IPS-20b (cell line): ENCODE measurements at regions not wholly inside any gene's neighbourhood (a gene's known extent, or its start where the extent isn't known, plus 50 kb on each side); places are given as distances from the start of the nearest gene placed in this dataset.

ENCODE experiments used
- H3K27ac ChIP-seq: one replicate; pipeline ENCODE4 v1.5.1; 2013; ENCODE audit warnings: low read length
- H3K27me3 ChIP-seq: 2 replicates; pipeline ENCODE4 v1.6.1; 2013; ENCODE audit warnings: mild to moderate bottlenecking, low read length, inconsistent platforms; ENCODE audit not compliant: insufficient read depth
- H3K36me3 ChIP-seq: 2 replicates; pipeline ENCODE4 v1.6.1; 2013; ENCODE audit warnings: low read depth, mild to moderate bottlenecking, inconsistent platforms, low read length, moderate library complexity; ENCODE audit not compliant: insufficient read depth
- H3K4me1 ChIP-seq: 2 replicates; pipeline ENCODE4 v1.6.1; 2013; ENCODE audit warnings: mild to moderate bottlenecking, control low read depth, inconsistent platforms, low read length, moderate library complexity; ENCODE audit not compliant: insufficient read depth
- H3K4me3 ChIP-seq: 2 replicates; pipeline ENCODE4 v1.5.1; 2013; ENCODE audit warnings: mild to moderate bottlenecking, low read length, inconsistent platforms
- H3K9ac ChIP-seq: 2 replicates; pipeline ENCODE4 v1.6.1; 2013; ENCODE audit warnings: low read depth, mild to moderate bottlenecking, inconsistent platforms, low read length, moderate library complexity
- H3K9me3 ChIP-seq: 2 replicates; pipeline ENCODE4 v1.6.1; 2013; ENCODE audit warnings: mild to moderate bottlenecking, low read depth, low read length, inconsistent platforms; ENCODE audit not compliant: insufficient read depth

DNA sequence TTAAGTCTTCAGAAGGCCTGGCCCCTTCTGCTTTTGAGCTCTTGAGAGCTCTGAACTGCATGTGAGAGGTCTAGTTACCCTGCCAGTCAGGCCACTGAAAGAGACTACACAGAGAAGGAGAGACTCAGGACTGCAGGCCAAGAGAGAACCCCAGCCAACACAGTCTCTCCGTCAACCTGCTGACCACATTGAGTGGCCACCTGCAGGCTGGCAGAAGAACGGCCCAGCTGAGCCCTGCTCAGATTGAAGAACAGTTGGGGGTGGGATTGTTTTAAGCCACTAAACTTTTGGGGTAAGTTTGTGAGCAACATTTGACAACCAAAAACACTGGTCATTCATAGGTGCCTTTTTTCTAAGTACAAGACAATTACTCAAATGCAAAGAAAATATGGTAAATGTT, 273.5 kb upstream of the CCDC54 start:
- H3K36me3 ChIP-seq: no peaks in the 10 kb centered on the region
- H3K9me3 ChIP-seq: peaks cover 10% of the 10 kb centered on the region; the same call in 1 of the 2 replicates
- no peak overlapping the region for H3K9ac ChIP-seq
- H3K27ac ChIP-seq: no peak overlapping the region
- no peak overlapping the region for H3K4me3 ChIP-seq
- H3K27me3 ChIP-seq: no peaks in the 10 kb centered on the region
- H3K4me1 ChIP-seq: 0 out of 2 replicates have a peak, but pooled peaks cover 3% of the 10 kb centered on the region

DNA sequence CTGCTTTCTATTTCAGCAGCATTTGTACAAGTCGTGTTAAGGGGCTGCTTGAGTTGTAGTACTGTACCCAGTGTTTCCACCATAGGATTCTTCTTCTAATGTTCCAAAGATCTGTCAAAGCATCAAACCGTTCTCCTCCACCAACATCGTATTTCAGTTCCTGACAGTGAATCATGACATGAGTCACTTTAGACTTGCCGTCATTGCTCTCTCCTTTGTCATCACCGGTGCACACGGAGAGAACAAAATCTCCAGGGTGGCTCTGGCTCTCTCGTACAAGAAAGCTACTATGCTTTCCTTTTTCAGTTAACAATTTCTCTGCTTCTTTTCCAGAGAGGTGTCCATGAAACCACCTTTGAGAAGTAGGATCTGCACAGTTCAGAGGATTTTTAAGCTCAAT, 270.9 kb upstream of the CCDC54 start:
- Histone ChIP-seq H3K36me3 (no peaks in the 10 kb centered on the region), H3K4me3 (no peak overlapping the region), H3K4me1 (no peaks in the 10 kb centered on the region), H3K9me3 (peaks cover 10% of the 10 kb centered on the region; the same call in 1 of the 2 replicates), H3K9ac (no peak overlapping the region), H3K27ac (no peak overlapping the region), H3K27me3 (no peaks in the 10 kb centered on the region)

DNA sequence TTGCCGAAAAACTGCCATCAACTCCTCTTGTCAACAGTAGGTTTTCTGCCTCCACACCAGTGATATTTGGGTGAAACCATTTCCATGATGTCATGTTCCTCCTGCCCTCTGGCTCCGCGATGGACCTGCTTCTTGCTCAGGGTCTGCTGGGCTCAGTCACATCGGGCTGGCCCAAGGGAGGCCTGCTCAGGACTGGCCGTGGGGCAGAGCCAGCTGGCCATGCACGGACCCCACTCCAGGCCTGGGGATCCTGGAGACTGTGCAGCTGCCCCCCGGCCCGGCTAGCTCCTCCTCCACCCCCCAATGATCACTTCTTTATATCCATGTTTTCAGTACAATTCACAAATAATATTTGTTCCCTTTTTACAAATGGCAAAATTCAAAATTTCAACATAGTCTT, 270.3 kb upstream of the CCDC54 start:
- Histone ChIP-seq H3K4me1 (no peaks in the 10 kb centered on the region), H3K27ac (no peak overlapping the region), H3K27me3 (no peaks in the 10 kb centered on the region), H3K9ac (no peak overlapping the region), H3K4me3 (no peak overlapping the region), H3K36me3 (no peaks in the 10 kb centered on the region), H3K9me3 (peaks cover 10% of the 10 kb centered on the region; the same call in 1 of the 2 replicates)

DNA sequence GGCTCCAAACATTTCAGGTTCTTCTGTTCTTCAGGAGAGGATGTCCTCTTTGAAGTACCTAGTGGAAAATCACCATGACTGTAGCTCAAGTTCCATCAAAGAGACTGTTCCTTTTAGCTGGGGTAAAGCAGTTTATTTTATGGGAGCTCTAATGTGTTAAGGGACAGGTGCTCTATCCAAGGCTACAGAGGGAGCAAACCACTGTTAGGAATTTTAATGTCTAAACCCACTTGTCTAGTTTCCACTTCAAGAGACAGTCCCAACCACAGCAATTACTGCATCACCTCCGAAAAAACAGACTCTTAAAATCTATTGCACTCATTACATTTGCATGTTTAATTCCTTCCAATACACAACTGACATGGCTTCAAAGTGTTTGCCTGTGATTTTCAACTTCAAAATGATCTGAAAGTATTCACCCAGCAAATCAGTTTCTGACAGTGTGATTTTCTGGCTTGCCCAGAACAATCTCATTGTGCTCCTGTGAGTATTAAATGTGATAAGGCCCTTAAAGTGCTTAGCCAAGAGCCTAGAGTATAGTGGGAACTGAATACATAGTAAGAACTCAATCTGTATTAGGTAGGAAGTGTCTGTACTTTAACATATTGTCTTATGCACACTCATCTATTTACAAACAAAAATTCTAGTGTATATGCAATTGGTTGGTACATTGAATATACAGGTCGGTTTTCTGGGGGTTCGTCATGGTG, 266.5 kb upstream of the CCDC54 start:
- H3K27ac ChIP-seq: no peak overlapping the region
- no peaks in the 10 kb centered on the region for H3K4me1 ChIP-seq
- H3K9me3 ChIP-seq: no peaks in the 10 kb centered on the region
- no peaks in the 10 kb centered on the region for H3K27me3 ChIP-seq
- H3K4me3 ChIP-seq: no peak overlapping the region
- no peak overlapping the region for H3K9ac ChIP-seq
- no peaks in the 10 kb centered on the region for H3K36me3 ChIP-seq

DNA sequence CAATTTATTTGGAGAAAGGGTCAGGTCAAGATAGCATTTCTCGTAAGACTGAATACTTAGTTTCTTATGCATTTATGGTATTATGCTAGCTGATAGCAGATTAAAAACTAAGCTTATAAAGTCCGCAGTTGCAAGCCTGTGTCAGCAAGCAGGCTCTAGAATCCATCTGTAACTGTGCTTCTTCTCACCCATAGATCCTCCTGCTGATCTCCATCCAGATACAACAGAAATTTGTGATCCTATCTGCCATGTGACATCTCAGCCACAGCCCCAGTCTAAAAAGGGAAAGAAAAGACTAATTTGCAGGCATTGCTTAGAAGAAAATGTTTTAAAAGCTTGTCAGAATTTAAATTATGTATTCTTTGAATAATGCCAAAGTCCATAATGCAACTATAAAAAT, 265.4 kb upstream of the CCDC54 start:
- Histone ChIP-seq H3K36me3 (no peaks in the 10 kb centered on the region), H3K9me3 (no peaks in the 10 kb centered on the region), H3K4me1 (no peaks in the 10 kb centered on the region), H3K4me3 (no peak overlapping the region), H3K27ac (no peak overlapping the region), H3K27me3 (no peaks in the 10 kb centered on the region), H3K9ac (no peak overlapping the region)

DNA sequence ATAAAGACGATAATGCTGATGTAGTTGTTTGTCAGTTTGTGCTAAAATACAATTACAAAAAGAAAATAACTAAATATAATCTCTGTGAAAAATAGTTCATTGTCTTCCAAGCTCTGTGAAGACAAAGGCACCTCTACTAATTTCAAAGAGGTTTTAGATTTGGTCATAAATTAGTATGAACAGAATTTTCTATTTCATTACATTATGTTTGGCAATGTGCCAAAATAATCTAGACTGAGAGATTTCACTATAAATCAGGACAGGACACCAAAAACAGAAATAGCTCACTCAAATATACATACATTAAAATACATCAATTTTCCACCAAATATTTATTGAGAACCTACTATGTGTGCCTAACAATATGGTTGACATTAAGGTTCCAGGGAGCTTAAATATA, 264.9 kb upstream of the CCDC54 start:
- Histone ChIP-seq H3K36me3 (no peaks in the 10 kb centered on the region), H3K27me3 (no peaks in the 10 kb centered on the region), H3K4me3 (no peak overlapping the region)

DNA sequence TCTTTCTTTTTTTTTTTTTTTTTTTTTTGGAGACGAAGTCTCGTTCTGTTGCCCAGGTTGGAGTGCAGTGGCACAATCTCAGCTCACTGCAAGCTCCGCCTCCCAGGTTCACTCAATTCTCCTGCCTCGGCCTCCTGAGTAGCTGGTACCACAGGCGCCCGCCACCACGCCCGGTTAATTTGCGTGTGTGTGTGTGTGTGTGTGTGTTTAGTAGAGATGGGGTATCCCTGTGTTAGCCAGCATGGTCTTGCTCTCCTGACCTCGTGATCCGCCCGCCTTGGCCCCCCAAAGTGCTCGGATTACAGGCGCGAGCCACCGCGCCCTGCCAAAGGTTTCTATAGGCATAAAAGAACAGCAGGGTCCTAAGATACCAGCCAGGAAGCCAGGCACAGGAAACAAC, 261.0 kb upstream of the CCDC54 start:
- H3K27me3 ChIP-seq: no peaks in the 10 kb centered on the region
- no peaks in the 10 kb centered on the region for H3K9me3 ChIP-seq
- no peak overlapping the region for H3K9ac ChIP-seq
- no peak overlapping the region for H3K27ac ChIP-seq
- H3K4me1 ChIP-seq: peaks cover 2% of the 10 kb centered on the region; the same call in 1 of the 2 replicates
- no peak overlapping the region for H3K4me3 ChIP-seq
- H3K36me3 ChIP-seq: no peaks in the 10 kb centered on the region

More for the DNA sequence above, 264.9 kb upstream of the CCDC54 start:
- Histone ChIP-seq H3K9ac (no peak overlapping the region), H3K9me3 (no peaks in the 10 kb centered on the region), H3K27ac (no peak overlapping the region), H3K4me1 (no peaks in the 10 kb centered on the region)

DNA sequence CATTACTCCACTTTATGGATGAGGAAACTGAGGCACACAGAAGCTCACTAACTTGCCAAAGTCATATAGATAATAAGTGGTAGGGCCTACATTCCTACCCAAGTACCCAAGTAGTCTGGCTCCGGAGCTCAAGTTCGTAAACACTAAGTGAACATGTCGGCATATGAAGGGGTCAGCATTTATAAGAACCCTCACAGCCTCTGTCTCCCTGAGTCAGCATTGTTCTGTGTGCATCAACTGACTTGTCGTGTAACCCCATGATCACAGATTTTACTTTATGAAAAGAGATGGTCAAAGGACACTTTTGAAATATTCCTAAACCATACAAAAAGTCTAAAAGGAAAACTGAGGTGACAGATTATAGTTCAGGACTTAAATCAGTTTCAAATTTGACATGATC, 260.1 kb upstream of the CCDC54 start:
- Histone ChIP-seq H3K27me3 (no peaks in the 10 kb centered on the region), H3K4me1 (peaks cover 2% of the 10 kb centered on the region; the same call in 1 of the 2 replicates), H3K36me3 (no peaks in the 10 kb centered on the region), H3K27ac (no peak overlapping the region), H3K4me3 (no peak overlapping the region), H3K9me3 (no peaks in the 10 kb centered on the region), H3K9ac (no peak overlapping the region)

DNA sequence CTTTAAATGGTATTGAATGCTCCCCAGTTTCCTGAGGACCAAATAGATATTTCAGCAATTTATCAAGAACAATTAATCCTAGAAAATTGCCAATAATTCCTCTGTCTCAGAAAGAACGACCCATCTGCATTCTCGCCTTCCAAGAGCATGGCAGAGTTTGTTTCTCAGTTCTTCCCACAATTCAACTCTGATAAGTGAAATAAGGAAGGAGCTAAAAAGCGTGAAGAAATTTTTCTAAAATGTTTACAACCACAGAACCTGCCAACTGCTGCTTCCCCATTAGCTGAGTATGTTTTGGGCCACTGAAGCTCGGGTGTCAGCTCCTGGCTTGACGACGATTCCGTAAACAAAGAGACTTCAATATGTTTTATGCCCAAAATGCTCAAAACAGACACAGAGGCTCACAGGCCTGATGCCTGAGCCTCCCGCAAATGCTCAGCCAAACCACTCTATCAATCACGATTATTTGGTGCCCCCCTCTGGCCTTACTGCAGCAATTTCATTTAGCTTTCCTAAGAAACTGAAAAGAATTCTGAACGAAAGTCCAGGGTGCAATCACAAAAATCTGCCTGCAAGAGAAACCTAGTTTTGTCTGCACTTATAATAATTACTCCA, 259.2 kb upstream of the CCDC54 start:
- no peaks in the 10 kb centered on the region for H3K9me3 ChIP-seq
- H3K27me3 ChIP-seq: no peaks in the 10 kb centered on the region
- H3K4me1 ChIP-seq: peaks cover 2% of the 10 kb centered on the region; the same call in 1 of the 2 replicates
- no peak overlapping the region for H3K4me3 ChIP-seq
- no peak overlapping the region for H3K9ac ChIP-seq
- H3K36me3 ChIP-seq: no peaks in the 10 kb centered on the region
- H3K27ac ChIP-seq: no peak overlapping the region

DNA sequence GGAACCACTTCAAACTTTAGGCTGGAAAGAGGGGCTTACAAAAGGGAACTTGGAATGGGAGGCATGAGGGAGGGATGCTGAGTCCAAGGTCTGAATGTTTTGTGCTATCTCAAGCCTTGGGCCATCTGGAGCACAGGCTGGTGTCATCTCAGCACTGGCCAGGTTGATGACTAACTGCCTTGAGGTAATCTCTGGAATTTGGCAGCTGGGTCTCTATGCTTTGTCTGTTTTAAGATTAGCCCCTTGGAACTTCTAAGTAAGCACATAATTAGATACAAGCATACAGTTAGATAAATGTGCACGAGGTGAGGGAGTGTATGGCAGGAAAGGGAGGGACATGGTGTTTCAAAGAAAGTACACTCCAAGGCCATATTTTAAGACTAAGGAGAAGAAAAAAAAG, 252.4 kb upstream of the CCDC54 start:
- Histone ChIP-seq H3K27ac (no peak overlapping the region), H3K4me3 (no peak overlapping the region), H3K9me3 (no peaks in the 10 kb centered on the region), H3K27me3 (no peaks in the 10 kb centered on the region), H3K4me1 (no peaks in the 10 kb centered on the region), H3K36me3 (no peaks in the 10 kb centered on the region), H3K9ac (no peak overlapping the region)

DNA sequence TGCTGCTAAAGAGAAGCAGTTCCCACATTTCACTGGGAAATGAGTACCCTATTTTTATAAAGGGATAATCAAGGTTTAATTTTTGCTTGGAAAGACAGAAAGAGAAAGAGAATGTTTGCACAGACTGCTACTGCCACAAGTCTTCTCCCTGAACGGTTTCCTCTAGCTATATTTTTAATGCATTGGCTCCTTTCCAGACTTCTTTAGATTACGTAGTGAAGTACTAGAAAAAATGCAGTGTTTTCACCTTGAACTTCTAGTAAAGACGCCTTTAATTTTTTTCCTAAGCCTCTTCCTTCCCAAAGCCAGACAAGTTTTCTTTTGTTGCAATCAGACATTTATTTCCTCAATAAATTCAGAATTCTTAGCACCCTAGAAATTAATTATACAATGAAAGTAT, 248.3 kb upstream of the CCDC54 start:
- Histone ChIP-seq H3K4me3 (no peak overlapping the region), H3K9ac (no peak overlapping the region), H3K27me3 (no peaks in the 10 kb centered on the region), H3K27ac (no peak overlapping the region), H3K36me3 (no peaks in the 10 kb centered on the region), H3K9me3 (no peaks in the 10 kb centered on the region), H3K4me1 (no peaks in the 10 kb centered on the region)

DNA sequence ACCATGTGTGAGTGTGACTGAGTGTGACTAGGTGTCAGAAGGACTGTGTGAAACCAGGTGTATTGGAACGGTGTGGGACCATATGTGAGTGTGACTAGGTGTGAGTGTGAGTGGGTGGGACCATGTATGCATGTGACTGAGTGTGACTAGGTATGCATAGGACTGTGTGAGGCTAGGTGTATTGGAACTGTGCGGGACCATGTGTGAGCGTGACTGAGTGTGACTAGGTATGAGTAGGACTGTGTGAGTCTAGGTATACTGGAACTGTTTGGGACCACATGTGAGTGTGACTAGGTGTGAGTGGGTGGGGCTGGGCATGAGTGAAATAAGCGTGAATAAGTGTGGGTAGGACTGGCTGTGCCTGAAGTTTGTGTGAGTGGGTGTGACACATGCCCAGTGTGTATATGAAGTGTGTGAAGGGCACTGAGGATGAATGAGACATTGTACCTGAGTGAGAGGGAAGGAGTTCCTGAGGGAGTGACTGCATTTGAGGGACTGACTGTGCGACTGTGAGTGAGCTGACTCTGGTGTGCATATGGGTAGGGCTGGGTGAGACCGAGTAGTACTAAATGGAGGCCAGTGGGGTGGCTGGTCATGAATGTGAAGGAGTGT, 247.0 kb upstream of the CCDC54 start:
- Histone ChIP-seq H3K9me3 (no peaks in the 10 kb centered on the region), H3K27me3 (no peaks in the 10 kb centered on the region), H3K9ac (no peak overlapping the region), H3K4me1 (no peaks in the 10 kb centered on the region), H3K27ac (no peak overlapping the region), H3K4me3 (no peak overlapping the region), H3K36me3 (no peaks in the 10 kb centered on the region)
